GM19467 (cell line): ENCODE measurements at regions not wholly inside any gene's neighbourhood (a gene's known extent, or its start where the extent isn't known, plus 50 kb on each side); places are given as distances from the start of the nearest gene placed in this dataset.

Experiments used
- ATAC-seq: cut with Tn5 transposase; IDR thresholded peaks from one replicate; pipeline ENCODE4 v1.9.1; 2021; ENCODE audit warnings: mild to moderate bottlenecking, moderate library complexity; ENCODE audit not compliant: unreplicated experiment

GRCh38 chr2:193336781-193337180, 1142.0 kb upstream of the TMEFF2 start:
- ATAC-seq, result no peak

GRCh38 chr2:193334401-193334800, 1139.7 kb upstream of the TMEFF2 start:
- no peak for ATAC-seq

GRCh38 chr2:193333539-193333938, 1138.8 kb upstream of the TMEFF2 start:
- ATAC-seq, result no peak

GRCh38 chr2:193332941-193333340, 1138.2 kb upstream of the TMEFF2 start:
- ATAC-seq, result no peak

GRCh38 chr2:193331676-193332075, 1136.9 kb upstream of the TMEFF2 start:
- no peak for ATAC-seq

- no peak for ATAC-seq
These were observed 1131.6 kb upstream of the TMEFF2 start for GRCh38 chr2:193326296-193326695.

GRCh38 chr2:193315428-193316091, 1120.8 kb upstream of the TMEFF2 start:
- ATAC-seq, result peak; percentile 57

- no peak for ATAC-seq
These were observed 1108.7 kb upstream of the TMEFF2 start for GRCh38 chr2:193303464-193303863.

GRCh38 chr2:193294371-193294770, 1099.6 kb upstream of the TMEFF2 start:
- ATAC-seq, result no peak

GRCh38 chr2:193279361-193279760, 1084.6 kb upstream of the TMEFF2 start:
- ATAC-seq, result no peak

GRCh38 chr2:193276988-193277387, 1082.3 kb upstream of the TMEFF2 start:
- no peak for ATAC-seq

- no peak for ATAC-seq
These were observed 1081.8 kb upstream of the TMEFF2 start for GRCh38 chr2:193276560-193276959.

- no peak for ATAC-seq
These were observed 1081.3 kb upstream of the TMEFF2 start for GRCh38 chr2:193276069-193276468.

GRCh38 chr2:193272011-193272410, 1077.3 kb upstream of the TMEFF2 start:
- no peak for ATAC-seq

GRCh38 chr2:193270816-193271215, 1076.1 kb upstream of the TMEFF2 start:
- ATAC-seq, result no peak

- no peak for ATAC-seq
These were observed 1072.8 kb upstream of the TMEFF2 start for GRCh38 chr2:193267496-193268002.

- ATAC-seq, result no peak
These were observed 1058.3 kb upstream of the TMEFF2 start for GRCh38 chr2:193253014-193253530.

GRCh38 chr2:193251909-193252308, 1057.2 kb upstream of the TMEFF2 start:
- ATAC-seq, result no peak

GRCh38 chr2:193250389-193250788, 1055.7 kb upstream of the TMEFF2 start:
- no peak for ATAC-seq

- no peak for ATAC-seq
These were observed 1046.0 kb upstream of the TMEFF2 start for GRCh38 chr2:193240752-193241151.

- no peak for ATAC-seq
These were observed 1036.9 kb upstream of the TMEFF2 start for GRCh38 chr2:193231634-193232033.

GRCh38 chr2:193228276-193228675, 1033.5 kb upstream of the TMEFF2 start:
- no peak for ATAC-seq

GRCh38 chr2:193222454-193222853, 1027.7 kb upstream of the TMEFF2 start:
- ATAC-seq, result no peak
